ENCODE measurements at regions not wholly inside any gene's neighbourhood (a gene's known extent, or its start where the extent isn't known, plus 50 kb on each side); places are given as distances from the start of the nearest gene placed in this dataset.
"Not testable (repeated sequence)": the region's sequence is repeated elsewhere in the genome, so short reads cannot be mapped to it uniquely, and the experiment has no call there.

GRCh38 chr13:104632736-104633135 lies 1566.5 kb upstream of the SLC10A2 start:
- Mint-ChIP-seq H3K27ac (no peak overlapping the region), H3K4me3 (no peak overlapping the region), H3K4me1 (peaks cover 0 to 2% (median 0%) of the 10 kb centered on the region in 4 donors), H3K27me3 (no peaks in the 10 kb centered on the region), H3K36me3 (no peaks in the 10 kb centered on the region), H3K9me3 (no peaks in the 10 kb centered on the region)
- POLR2A ChIA-PET: no interaction called here
- DNase-seq (no peak), ATAC-seq (no peak)

GRCh38 chr13:104625201-104625600 lies 1559.0 kb upstream of the SLC10A2 start:
- H3K27me3 Mint-ChIP-seq: peaks cover 0 to 3% (median 0%) of the 10 kb centered on the region in 5 donors
- POLR2A ChIA-PET: no interaction called here
- no peaks in the 10 kb centered on the region for H3K36me3 Mint-ChIP-seq
- peaks cover 0 to 7% (median 0%) of the 10 kb centered on the region in 9 donors for H3K9me3 Mint-ChIP-seq
- ATAC-seq (no peak), DNase-seq (no peak)
- no peak overlapping the region for H3K27ac Mint-ChIP-seq
- no peak overlapping the region for H3K4me3 Mint-ChIP-seq
- H3K4me1 Mint-ChIP-seq: no peaks in the 10 kb centered on the region

- peaks cover 6 to 30% (median 19%) of the 10 kb centered on the region in 9 donors for H3K9me3 Mint-ChIP-seq
- H3K36me3 Mint-ChIP-seq: peaks cover 0 to 11% (median 0%) of the 10 kb centered on the region in 3 donors
- H3K4me3 Mint-ChIP-seq: no peak overlapping the region
- POLR2A ChIA-PET: no interaction called here
- H3K27me3 Mint-ChIP-seq: no peaks in the 10 kb centered on the region
- DNase-seq (no peak), ATAC-seq (no peak)
- no peak overlapping the region for H3K27ac Mint-ChIP-seq
- H3K4me1 Mint-ChIP-seq: no peaks in the 10 kb centered on the region
Observed at GRCh38 chr13:104616990-104617389, 1550.8 kb upstream of the SLC10A2 start.

DNA sequence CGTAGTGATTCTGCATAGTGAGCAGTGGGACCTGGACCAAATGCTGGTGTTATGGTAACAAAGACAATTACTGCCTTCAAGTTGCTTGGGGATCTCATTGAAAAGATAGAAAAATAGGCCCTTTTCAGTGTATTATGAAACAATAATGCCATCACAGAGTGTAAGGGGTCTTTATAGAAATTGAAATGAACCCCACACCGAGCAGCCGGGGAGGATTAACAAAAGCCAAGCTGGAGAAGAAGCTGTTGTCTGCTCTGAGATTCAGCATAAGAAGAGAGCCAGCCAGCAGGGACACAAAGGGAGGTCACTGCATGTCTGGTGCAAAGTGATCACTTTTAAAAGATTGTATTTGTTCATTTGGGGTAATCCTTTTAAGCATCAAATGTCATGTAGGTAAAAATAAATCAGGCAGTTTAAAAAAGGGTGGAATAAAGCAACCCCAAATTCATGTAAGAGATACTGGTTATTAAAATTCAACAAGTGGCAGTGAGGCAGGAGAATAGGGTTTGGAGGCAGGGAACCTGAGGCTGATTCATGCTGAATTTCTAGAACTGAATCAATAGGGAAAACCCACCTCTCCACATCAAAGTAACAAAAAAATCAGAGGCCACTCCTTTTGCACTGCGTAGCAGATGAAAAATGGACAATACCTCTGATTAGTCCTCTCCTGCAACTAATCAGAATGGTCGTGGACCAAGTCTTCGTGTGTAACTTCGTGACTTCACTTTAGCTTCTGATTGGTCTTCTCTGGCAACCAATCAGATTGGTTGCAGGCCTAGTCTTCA lies 1548.3 kb upstream of the SLC10A2 start:
- Mint-ChIP-seq H3K9me3 (peaks cover 6 to 30% (median 19%) of the 10 kb centered on the region in 9 donors), H3K36me3 (peaks cover 0 to 11% (median 0%) of the 10 kb centered on the region in 3 donors), H3K27ac (no peak overlapping the region), H3K27me3 (no peaks in the 10 kb centered on the region), H3K4me3 (no peak overlapping the region), H3K4me1 (no peaks in the 10 kb centered on the region)
- no peak for ATAC-seq
- POLR2A ChIA-PET: no interaction called here
- DNase-seq: no peak

DNA sequence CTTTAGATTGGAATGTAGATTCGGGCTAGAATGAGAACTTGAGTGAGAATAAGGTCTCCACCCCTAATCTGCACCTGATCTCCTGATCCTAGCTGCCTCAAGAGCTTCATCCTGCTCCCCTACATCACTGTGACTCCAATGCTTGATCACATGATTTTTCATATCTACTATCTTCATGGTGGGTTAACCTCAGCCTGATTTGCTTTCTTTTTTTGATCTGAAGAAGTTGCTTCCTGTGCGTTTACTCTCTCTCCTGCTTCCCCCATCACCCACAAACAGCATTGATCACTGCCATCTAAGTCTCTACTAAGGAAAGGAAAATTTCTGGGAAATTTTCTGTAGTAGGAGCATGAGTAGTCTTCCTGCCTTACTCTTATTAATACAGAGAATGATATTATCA lies 1542.1 kb upstream of the SLC10A2 start:
- ATAC-seq: peak in 1 of 2 donors; percentile 14
- peak in 1 of 10 donors; percentile 5 for DNase-seq
- no peak overlapping the region for H3K4me3 Mint-ChIP-seq
- H3K36me3 Mint-ChIP-seq: no peaks in the 10 kb centered on the region
- H3K9me3 Mint-ChIP-seq: peaks cover 0 to 2% (median 0%) of the 10 kb centered on the region in 9 donors
- POLR2A ChIA-PET: no interaction called here
- peaks cover 0 to 7% (median 4%) of the 10 kb centered on the region in 4 donors for H3K4me1 Mint-ChIP-seq
- H3K27me3 Mint-ChIP-seq: peaks cover 0 to 2% (median 0%) of the 10 kb centered on the region in 5 donors
- no peak overlapping the region for H3K27ac Mint-ChIP-seq

DNA sequence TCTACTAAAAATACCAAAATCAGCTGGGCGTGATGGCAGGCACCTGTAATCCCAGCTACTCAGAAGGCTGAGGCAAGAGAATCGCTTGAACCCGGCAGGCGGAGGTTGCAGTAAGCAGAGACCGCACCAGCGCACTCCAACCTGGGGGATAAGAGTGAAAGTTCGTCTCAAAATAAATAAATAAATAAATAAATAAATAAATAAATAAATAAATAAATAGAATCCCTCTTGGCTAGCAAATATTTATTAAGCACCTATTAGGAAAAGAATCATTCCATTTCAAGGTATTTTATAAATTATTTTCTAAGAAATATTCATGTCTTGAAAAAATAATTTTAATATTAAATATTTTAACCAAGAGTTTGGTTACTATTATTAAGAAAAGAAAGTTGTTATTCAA lies 1539.2 kb upstream of the SLC10A2 start:
- not testable (repeated sequence) for ATAC-seq

DNA sequence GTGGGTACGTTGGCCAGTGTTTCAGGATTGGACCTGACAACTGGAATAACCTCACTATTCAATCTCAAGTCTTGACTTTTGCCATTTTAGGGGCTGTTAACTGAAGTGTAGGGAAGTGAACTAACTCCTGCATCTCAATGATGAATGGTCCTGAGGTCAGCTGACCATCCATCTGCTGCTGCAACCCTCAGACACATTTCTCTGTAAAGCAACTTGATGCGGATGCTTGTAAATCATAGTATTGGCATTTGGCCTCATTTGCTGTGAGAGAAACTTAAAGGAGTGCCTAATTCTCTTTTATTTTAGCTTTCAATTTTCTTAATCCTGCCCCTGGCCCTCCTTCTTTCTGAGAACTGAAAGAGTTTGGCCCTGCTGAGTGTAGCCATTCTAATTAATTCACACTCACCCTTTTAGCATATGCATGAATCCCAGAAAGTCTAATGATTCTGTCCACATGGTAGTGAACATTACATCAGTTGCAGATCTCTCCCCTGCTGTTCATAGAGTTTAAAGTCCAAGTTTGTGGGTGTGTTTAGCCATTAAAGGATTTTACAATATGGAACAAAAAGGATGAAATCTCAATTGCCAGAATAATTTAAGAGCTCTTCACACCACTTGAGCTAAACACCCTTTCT lies 1531.4 kb upstream of the SLC10A2 start:
- no peak overlapping the region for H3K4me3 Mint-ChIP-seq
- peaks cover 0 to 11% (median 0%) of the 10 kb centered on the region in 5 donors for H3K27me3 Mint-ChIP-seq
- H3K9me3 Mint-ChIP-seq: peaks cover 0 to 3% (median 0%) of the 10 kb centered on the region in 9 donors
- POLR2A ChIA-PET: no interaction called here
- no peak for DNase-seq
- no peak for ATAC-seq
- H3K27ac Mint-ChIP-seq: no peak overlapping the region
- H3K4me1 Mint-ChIP-seq: peaks cover 0 to 2% (median 0%) of the 10 kb centered on the region in 4 donors
- no peaks in the 10 kb centered on the region for H3K36me3 Mint-ChIP-seq

More for the DNA sequence above, 1539.2 kb upstream of the SLC10A2 start:
- H3K9me3 Mint-ChIP-seq, H3K4me1 Mint-ChIP-seq, POLR2A ChIA-PET, H3K27me3 Mint-ChIP-seq, H3K27ac Mint-ChIP-seq, H3K4me3 Mint-ChIP-seq, H3K36me3 Mint-ChIP-seq, DNase-seq: not testable (repeated sequence)

DNA sequence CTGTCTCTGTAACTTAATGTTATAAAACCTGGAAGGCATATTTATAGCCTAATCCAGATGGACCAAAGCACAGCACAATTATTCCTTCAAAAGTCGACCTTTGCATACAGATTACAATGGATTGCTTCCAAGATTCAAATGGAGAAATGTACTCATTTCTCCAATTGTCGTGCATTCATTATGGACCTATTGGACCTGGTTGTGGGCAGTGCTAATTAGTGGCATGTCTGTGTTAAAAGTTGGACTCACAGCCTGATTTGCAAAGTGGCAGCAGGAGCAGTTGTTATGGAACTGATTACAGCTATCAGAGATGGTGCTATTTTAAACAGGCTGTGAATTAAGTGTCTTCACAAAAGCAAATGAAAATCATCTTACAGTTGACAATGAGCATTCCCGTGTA lies 1529.3 kb upstream of the SLC10A2 start:
- Mint-ChIP-seq H3K4me1 (peaks cover 0 to 2% (median 0%) of the 10 kb centered on the region in 4 donors), H3K4me3 (no peak overlapping the region), H3K27me3 (peaks cover 0 to 8% (median 0%) of the 10 kb centered on the region in 5 donors), H3K9me3 (no peaks in the 10 kb centered on the region), H3K27ac (no peak overlapping the region), H3K36me3 (no peaks in the 10 kb centered on the region)
- DNase-seq (no peak), ATAC-seq (no peak)
- POLR2A ChIA-PET: no interaction called here

DNA sequence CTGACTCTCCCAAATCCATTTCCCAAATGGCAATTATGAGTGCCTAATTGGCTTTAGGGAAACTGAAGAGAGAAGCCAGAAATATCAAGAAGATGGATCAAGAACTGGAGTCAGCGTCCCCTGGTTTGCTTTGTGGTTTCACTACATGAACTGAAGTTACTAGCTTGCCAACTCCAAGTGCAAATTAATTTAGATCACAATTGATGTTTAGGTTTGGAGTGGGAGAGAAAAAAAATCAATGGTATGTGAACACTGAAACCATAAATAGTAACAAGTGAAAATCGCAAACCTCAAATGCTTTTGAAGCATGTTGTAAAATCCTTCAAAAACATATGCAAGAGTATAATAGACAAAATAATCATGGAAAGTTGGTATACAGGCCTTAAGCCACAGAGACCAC lies 1528.6 kb upstream of the SLC10A2 start:
- DNase-seq: no peak
- no peak overlapping the region for H3K27ac Mint-ChIP-seq
- no peaks in the 10 kb centered on the region for H3K36me3 Mint-ChIP-seq
- ATAC-seq: no peak
- no peak overlapping the region for H3K4me3 Mint-ChIP-seq
- POLR2A ChIA-PET: no interaction called here
- H3K9me3 Mint-ChIP-seq: no peaks in the 10 kb centered on the region
- H3K27me3 Mint-ChIP-seq: peaks cover 0 to 8% (median 0%) of the 10 kb centered on the region in 5 donors
- peaks cover 0 to 2% (median 0%) of the 10 kb centered on the region in 4 donors for H3K4me1 Mint-ChIP-seq

DNA sequence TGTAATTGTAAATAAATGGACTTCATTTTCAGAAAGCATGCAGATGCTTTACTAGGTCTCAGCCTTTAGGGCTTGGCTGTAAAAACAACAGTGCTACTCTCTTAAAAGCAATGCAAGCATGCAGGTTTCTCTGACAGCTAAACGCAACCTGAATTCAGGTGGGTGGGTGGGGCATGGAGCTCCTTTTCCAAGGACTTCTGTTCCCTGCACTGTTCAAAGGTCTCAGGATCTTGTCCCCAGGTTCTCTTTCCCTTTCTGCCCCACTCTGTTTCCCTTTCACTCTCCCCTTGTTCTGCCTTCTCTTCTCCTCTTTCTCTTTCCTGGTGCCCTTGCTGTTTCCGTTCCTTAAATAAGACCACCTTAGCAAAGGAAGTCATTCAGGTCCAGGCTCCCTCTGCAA lies 1527.5 kb upstream of the SLC10A2 start:
- no peak for ATAC-seq
- Mint-ChIP-seq H3K4me3 (no peak overlapping the region), H3K36me3 (no peaks in the 10 kb centered on the region), H3K4me1 (peaks cover 0 to 2% (median 0%) of the 10 kb centered on the region in 4 donors), H3K27me3 (peaks cover 0 to 8% (median 0%) of the 10 kb centered on the region in 5 donors), H3K27ac (no peak overlapping the region), H3K9me3 (no peaks in the 10 kb centered on the region)
- no peak for DNase-seq
- POLR2A ChIA-PET: no interaction called here

GRCh38 chr13:104593251-104593576 lies 1527.0 kb upstream of the SLC10A2 start:
- no peaks in the 10 kb centered on the region for H3K9me3 Mint-ChIP-seq
- no peak overlapping the region for H3K27ac Mint-ChIP-seq
- ATAC-seq: no peak
- no peak for DNase-seq
- peaks cover 0 to 2% (median 0%) of the 10 kb centered on the region in 4 donors for H3K4me1 Mint-ChIP-seq
- no peak overlapping the region for H3K4me3 Mint-ChIP-seq
- no peaks in the 10 kb centered on the region for H3K36me3 Mint-ChIP-seq
- POLR2A ChIA-PET: no interaction called here
- H3K27me3 Mint-ChIP-seq: peaks cover 0 to 8% (median 0%) of the 10 kb centered on the region in 5 donors

DNA sequence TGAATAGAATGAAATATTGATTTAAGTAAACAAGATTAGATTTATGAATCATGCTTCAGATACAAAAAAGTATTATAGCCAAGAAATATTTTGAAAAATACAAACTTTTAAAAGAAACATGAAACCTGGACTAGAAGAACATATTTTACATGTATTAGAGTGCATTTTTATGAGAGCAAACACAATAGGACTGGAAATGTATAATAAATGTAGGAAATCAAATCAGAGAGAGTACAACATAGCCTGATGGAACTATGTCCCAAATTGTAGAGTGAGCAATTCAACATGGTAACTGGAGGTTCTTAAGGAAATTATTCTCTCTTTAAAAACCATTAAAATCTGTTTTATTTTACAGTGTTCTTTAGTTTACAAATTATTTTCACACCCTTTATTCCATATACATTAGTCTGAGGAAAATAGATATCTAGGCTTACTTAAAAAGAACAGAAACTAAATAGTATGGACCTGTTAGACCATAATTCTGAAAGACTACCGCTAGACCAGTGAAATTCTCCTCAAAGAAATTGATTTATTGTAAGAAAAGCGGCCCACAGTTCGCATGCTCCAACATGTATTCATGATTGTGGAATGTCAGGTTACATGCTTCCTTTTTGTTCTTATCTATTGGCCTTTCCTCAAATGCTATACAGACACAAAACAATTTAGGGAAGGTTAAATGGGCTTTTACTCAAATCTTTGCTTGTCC lies 1526.5 kb upstream of the SLC10A2 start:
- ATAC-seq (no peak), DNase-seq (no peak)
- Mint-ChIP-seq H3K27ac (no peak overlapping the region), H3K27me3 (peaks cover 0 to 8% (median 0%) of the 10 kb centered on the region in 5 donors), H3K36me3 (no peaks in the 10 kb centered on the region), H3K4me1 (peaks cover 0 to 2% (median 0%) of the 10 kb centered on the region in 4 donors), H3K9me3 (no peaks in the 10 kb centered on the region), H3K4me3 (no peak overlapping the region)
- POLR2A ChIA-PET: no interaction called here

GRCh38 chr13:104592127-104592526 lies 1525.9 kb upstream of the SLC10A2 start:
- no peak overlapping the region for H3K27ac Mint-ChIP-seq
- peaks cover 0 to 2% (median 0%) of the 10 kb centered on the region in 4 donors for H3K4me1 Mint-ChIP-seq
- POLR2A ChIA-PET: no interaction called here
- DNase-seq (no peak), ATAC-seq (no peak)
- no peak overlapping the region for H3K4me3 Mint-ChIP-seq
- no peaks in the 10 kb centered on the region for H3K36me3 Mint-ChIP-seq
- H3K27me3 Mint-ChIP-seq: peaks cover 0 to 8% (median 0%) of the 10 kb centered on the region in 5 donors
- no peaks in the 10 kb centered on the region for H3K9me3 Mint-ChIP-seq

All from naive thymus-derived CD8-positive, alpha-beta T cell (primary cell).